Omental fat pad (tissue), 3 donors: ENCODE measurements at regions not wholly inside any gene's neighbourhood (a gene's known extent, or its start where the extent isn't known, plus 50 kb on each side); places are given as distances from the start of the nearest gene placed in this dataset.

Source experiments
- ATAC-seq: fragments of 150-250 bp; one replicate; pipeline ENCODE4 v1.9.1; 2016; ENCODE audit warnings: mild to moderate bottlenecking, moderate library complexity; ENCODE audit not compliant: low FRiP score
- DNase-seq: peaks from one replicate; pipeline ENCODE4 v3.0.0-alpha.2; 2019; ENCODE audit warnings: low spot score
- CTCF ChIP-seq, 3 donors: fragments of 450-650 bp; IDR thresholded peaks; one replicate each; pipeline ENCODE4 v1.5.1; 2016 to 2017; ENCODE audit warnings: antibody characterized with exemption in 3 of 3, mild to moderate bottlenecking in 3 of 3, moderate library complexity in 2 of 3

- ATAC-seq (no peak), DNase-seq (no peak)
- no peak for TF ChIP-seq CTCF (IDR thresholded peaks at IDR 0.05)
Observed at GRCh38 chr18:32566960-32567359, 96.3 kb upstream of the GAREM1 start.

- ATAC-seq (no peak), DNase-seq (no peak)
Observed at GRCh38 chr18:32553640-32554365, 83.1 kb upstream of the GAREM1 start.

DNA sequence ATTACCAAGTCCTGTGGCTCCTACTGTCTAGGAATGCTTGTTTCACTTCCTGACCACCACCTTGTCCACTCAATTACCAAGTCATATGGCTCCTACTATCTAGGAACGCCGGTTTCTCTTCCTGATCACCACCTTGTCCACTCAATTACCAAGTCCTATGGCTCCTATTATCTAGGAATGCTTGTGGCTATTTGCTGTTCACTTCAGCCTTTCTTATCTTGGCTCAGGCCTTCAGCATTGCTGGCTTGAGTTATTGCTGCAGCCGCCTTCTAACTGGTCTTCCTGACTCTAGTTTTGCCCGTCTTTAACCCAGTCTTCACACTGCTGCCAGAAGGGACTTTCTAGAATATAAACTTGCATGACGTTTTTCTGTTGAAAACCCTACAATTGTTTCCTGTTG lies 82.5 kb upstream of the GAREM1 start:
- ATAC-seq (no peak), DNase-seq (no peak)
- no peak for TF ChIP-seq CTCF (IDR thresholded peaks at IDR 0.05)

More at GRCh38 chr18:32553640-32554365, 83.1 kb upstream of the GAREM1 start:
- no peak for TF ChIP-seq CTCF (IDR thresholded peaks at IDR 0.05)

GRCh38 chr18:32552421-32553030 lies 81.8 kb upstream of the GAREM1 start:
- DNase-seq (no peak), ATAC-seq (no peak)
- peak in 2 of 3 donors; percentile 24 to 33 for TF ChIP-seq CTCF (IDR thresholded peaks at IDR 0.05)

DNA sequence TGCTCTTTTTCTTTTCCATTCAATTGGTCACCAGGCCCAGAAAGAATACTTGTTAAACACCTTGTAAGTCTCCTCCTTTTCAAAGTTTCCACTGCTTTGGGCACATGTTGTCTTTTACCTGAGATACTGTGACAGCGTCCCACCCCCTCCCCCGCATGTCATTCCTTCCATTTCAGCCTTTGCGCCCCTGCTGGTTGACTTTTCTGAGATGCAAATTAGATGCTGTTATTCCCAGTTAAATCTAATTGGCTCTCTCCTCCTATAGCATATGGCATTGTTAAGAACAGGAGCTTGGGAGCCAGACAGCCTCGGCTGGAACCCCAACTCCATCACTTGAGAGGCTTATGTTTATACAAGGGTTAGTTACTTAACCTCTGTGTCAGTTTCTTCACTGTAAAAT lies 80.3 kb upstream of the GAREM1 start:
- no peak for TF ChIP-seq CTCF (IDR thresholded peaks at IDR 0.05)
- no peak for DNase-seq
- no peak for ATAC-seq

- ATAC-seq, result no peak
- no peak for TF ChIP-seq CTCF (IDR thresholded peaks at IDR 0.05)
- DNase-seq, result peak; percentile 24
Observed at GRCh38 chr18:32549248-32550110, 78.8 kb upstream of the GAREM1 start.
